HepG2 (cell line): ENCODE measurements at regions not wholly inside any gene's neighbourhood (a gene's known extent, or its start where the extent isn't known, plus 50 kb on each side); places are given as distances from the start of the nearest gene placed in this dataset.
A peak's percentile ranks its signal among the peaks of the same experiment; 100 is the strongest.

Source experiments
- CBFB ChIP-seq: sonication (generic); formaldehyde crosslinking; IDR thresholded peaks from 2 replicates; pipeline ENCODE4 v1.4.0; 2020; ENCODE audit warnings: missing genetic modification reagents
- HIVEP1 ChIP-seq: sonication (generic); formaldehyde crosslinking; IDR thresholded peaks from 2 replicates; pipeline ENCODE4 v1.4.0; 2020; ENCODE audit warnings: mild to moderate bottlenecking, missing genetic modification reagents
- KLF13 ChIP-seq: sonication (generic); formaldehyde crosslinking; IDR thresholded peaks from 2 replicates; pipeline ENCODE4 v1.4.0; 2020; ENCODE audit warnings: mild to moderate bottlenecking, missing genetic modification reagents
- KLF6 ChIP-seq: IDR thresholded peaks from 2 replicates; pipeline ENCODE4 v1.8.0; 2016; ENCODE audit warnings: missing biosample characterization, missing genetic modification reagents
- MIER2 ChIP-seq: IDR thresholded peaks from 2 replicates; pipeline ENCODE4 v1.6.1; 2016; ENCODE audit warnings: missing biosample characterization, missing genetic modification reagents
- RARG ChIP-seq: sonication (generic); formaldehyde crosslinking; IDR thresholded peaks from 2 replicates; pipeline ENCODE4 v1.4.0; 2020; ENCODE audit warnings: low read depth, mild to moderate bottlenecking, missing genetic modification reagents
- RFX1 ChIP-seq: fragments of 450-650 bp; IDR thresholded peaks from 2 replicates; pipeline ENCODE4 v1.6.1; 2017
- SP5 ChIP-seq: IDR thresholded peaks from 2 replicates; pipeline ENCODE4 v1.6.1; 2016; ENCODE audit warnings: low read depth, borderline replicate concordance
- SUZ12 ChIP-seq: fragments of 150-350 bp; IDR thresholded peaks from 2 replicates; pipeline ENCODE4 v1.6.1; 2014; ENCODE audit warnings: low read depth, low read length
- ZBTB38 ChIP-seq: sonication (generic); formaldehyde crosslinking; IDR thresholded peaks from 2 replicates; pipeline ENCODE4 v1.5.1; 2020; ENCODE audit warnings: mild to moderate bottlenecking, missing genetic modification reagents
- ZNF326 ChIP-seq: sonication (generic); formaldehyde crosslinking; IDR thresholded peaks from 2 replicates; pipeline ENCODE4 v1.4.0; 2020; ENCODE audit warnings: missing genetic modification reagents, borderline replicate concordance
- ZNF562 ChIP-seq: sonication (generic); formaldehyde crosslinking; IDR thresholded peaks from 2 replicates; pipeline ENCODE4 v1.8.0; 2022; ENCODE audit warnings: missing genetic modification reagents, borderline replicate concordance
- ZSCAN29 ChIP-seq: sonication (generic); formaldehyde crosslinking; conservative IDR thresholded peaks from 2 replicates; pipeline ENCODE4 v1.4.0; 2020; ENCODE audit warnings: mild to moderate bottlenecking, missing genetic modification reagents
- TF ChIP-seq, protein P1 (sequence below): IDR thresholded peaks from 2 replicates; pipeline ENCODE4 v1.6.1; 2012; ENCODE audit warnings: low read depth, low read length, improper control_type of control experiment
- TF ChIP-seq, protein P2 (sequence below): IDR thresholded peaks from 2 replicates; pipeline ENCODE4 v1.6.1; 2012; ENCODE audit warnings: inconsistent platforms
- TF ChIP-seq, protein P3 (sequence below): sonication (generic); formaldehyde crosslinking; IDR thresholded peaks from 2 replicates; pipeline ENCODE4 v1.5.0; 2020; ENCODE audit warnings: mild to moderate bottlenecking, missing genetic modification reagents
- TF ChIP-seq, protein P4 (sequence below): IDR thresholded peaks from 2 replicates; pipeline ENCODE4 v1.6.1; 2016; ENCODE audit warnings: missing genetic modification reagents, missing compliant biosample characterization

DNA sequence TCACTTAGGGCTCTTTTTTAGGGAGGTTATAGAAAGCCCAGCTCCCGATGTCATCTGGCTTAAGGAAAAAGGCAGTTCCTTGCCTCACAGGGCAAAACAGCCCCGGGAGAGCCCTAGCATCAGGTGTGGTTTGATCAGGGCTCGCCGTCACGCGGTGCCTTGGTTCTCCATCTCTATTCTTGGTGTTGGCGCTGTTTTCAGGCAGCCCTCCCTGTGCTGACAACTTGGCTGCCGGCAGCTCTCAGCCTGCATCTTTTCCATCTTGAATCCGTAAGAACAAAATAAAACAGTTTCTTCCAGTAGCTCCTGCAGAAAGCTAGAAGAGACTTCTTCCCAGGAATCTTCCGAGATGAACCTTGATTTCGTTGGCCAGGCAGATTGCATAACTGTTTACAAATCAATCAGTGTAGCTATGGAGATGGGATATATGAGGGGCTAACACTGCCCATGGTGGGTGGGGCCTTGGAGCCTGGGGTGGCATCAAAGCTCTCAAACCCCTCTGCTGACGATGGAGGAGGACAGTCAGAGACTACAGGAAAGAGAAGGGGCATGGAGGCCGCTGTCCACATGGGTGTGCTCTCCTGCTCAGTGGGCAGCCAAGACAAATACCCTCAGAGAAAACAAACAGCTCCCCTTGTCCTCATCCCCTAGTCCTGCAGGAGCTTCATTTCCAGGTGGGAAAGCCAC, 370.7 kb upstream of the C1orf174 start (continued):
- TF ChIP-seq KLF13 (CRISPR knock-in tag) (no peak), RARG (CRISPR knock-in tag) (no peak), KLF6 (CRISPR knock-in tag) (no peak), MIER2 (CRISPR knock-in tag) (no peak), ZNF562 (CRISPR knock-in tag) (no peak), ZBTB38 (CRISPR knock-in tag) (0 out of 2 replicates have a peak, but pooled peaks have one; percentile 37), HIVEP1 (no peak), RFX1 (peak; percentile 57; the same call in 1 of the 2 replicates), SUZ12 (no peak), CBFB (CRISPR knock-in tag) (no peak), SP5 (0 out of 2 replicates have a peak, but pooled peaks have one; percentile 28), ZSCAN29 (CRISPR knock-in tag) (no peak), ZNF326 (CRISPR knock-in tag) (no peak)
- TF ChIP-seq, protein P1, sequence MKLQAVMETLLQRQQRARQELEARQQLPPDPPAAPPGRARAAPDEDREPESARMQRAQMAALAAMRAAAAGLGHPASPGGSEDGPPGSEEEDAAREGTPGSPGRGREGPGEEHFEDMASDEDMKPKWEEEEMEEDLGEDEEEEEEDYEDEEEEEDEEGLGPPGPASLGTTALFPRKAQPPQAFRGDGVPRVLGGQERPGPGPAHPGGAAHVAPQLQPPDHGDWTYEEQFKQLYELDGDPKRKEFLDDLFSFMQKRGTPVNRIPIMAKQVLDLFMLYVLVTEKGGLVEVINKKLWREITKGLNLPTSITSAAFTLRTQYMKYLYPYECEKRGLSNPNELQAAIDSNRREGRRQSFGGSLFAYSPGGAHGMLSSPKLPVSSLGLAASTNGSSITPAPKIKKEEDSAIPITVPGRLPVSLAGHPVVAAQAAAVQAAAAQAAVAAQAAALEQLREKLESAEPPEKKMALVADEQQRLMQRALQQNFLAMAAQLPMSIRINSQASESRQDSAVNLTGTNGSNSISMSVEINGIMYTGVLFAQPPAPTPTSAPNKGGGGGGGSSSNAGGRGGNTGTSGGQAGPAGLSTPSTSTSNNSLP = no peak
- TF ChIP-seq, protein P2, sequence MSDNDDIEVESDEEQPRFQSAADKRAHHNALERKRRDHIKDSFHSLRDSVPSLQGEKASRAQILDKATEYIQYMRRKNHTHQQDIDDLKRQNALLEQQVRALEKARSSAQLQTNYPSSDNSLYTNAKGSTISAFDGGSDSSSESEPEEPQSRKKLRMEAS = no peak
- TF ChIP-seq, protein P3, sequence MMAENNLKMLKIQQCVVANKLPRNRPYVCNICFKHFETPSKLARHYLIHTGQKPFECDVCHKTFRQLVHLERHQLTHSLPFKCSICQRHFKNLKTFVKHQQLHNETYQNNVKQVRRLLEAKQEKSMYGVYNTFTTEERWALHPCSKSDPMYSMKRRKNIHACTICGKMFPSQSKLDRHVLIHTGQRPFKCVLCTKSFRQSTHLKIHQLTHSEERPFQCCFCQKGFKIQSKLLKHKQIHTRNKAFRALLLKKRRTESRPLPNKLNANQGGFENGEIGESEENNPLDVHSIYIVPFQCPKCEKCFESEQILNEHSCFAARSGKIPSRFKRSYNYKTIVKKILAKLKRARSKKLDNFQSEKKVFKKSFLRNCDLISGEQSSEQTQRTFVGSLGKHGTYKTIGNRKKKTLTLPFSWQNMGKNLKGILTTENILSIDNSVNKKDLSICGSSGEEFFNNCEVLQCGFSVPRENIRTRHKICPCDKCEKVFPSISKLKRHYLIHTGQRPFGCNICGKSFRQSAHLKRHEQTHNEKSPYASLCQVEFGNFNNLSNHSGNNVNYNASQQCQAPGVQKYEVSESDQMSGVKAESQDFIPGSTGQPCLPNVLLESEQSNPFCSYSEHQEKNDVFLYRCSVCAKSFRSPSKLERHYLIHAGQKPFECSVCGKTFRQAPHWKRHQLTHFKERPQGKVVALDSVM (CRISPR knock-in tag) = no peak
- TF ChIP-seq, protein P4, sequence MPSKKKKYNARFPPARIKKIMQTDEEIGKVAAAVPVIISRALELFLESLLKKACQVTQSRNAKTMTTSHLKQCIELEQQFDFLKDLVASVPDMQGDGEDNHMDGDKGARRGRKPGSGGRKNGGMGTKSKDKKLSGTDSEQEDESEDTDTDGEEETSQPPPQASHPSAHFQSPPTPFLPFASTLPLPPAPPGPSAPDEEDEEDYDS (CRISPR knock-in tag) = no peak
